B cell (primary cell): ENCODE measurements at regions not wholly inside any gene's neighbourhood (a gene's known extent, or its start where the extent isn't known, plus 50 kb on each side); places are given as distances from the start of the nearest gene placed in this dataset.

ENCODE experiments used
- ATAC-seq: fragments of 200-7000 bp; cut with Tn5 transposase; one replicate; pipeline ENCODE4 v1.10.0; 2021; ENCODE audit warnings: low read depth, mild to moderate bottlenecking, moderate number of reproducible peaks, moderate library complexity
- CTCF ChIA-PET: fragments of 350-600 bp; sonication (Branson Sonifier 250); formaldehyde crosslinking; loops from one replicate; lab custom pipeline; 2021; ENCODE audit warnings: antibody characterized with exemption, inconsistent platforms; lab: Charles Lee
- POLR2A ChIA-PET: fragments of 350-600 bp; sonication (Branson Sonifier 250); formaldehyde crosslinking; loops from one replicate; lab custom pipeline; 2021; ENCODE audit warnings: antibody characterized with exemption; lab: Charles Lee
- DNase-seq: peaks from one replicate; pipeline ENCODE4 v3.0.0; 2013
- H2AFZ ChIP-seq: 2 replicates; pipeline ENCODE4 v1.6.1; 2012; ENCODE audit warnings: mild to moderate bottlenecking, low read depth, low read length; ENCODE audit not compliant: insufficient read depth, poor library complexity, severe bottlenecking
- H3K27ac ChIP-seq, 2 donors: 1 replicate in 1 of 2; 2 replicates in 1 of 2; pipeline ENCODE4 v1.5.1; 2012 to 2013; ENCODE audit warnings: low read length in 2 of 2, mild to moderate bottlenecking in 2 of 2, moderate library complexity in 1 of 2
- H3K27me3 ChIP-seq, 4 experiments: fragments of 200-600 bp in 1 of 4; sonication (generic) in 1 of 4; replicated peaks in 1 of 4; 1 replicate in 2 of 4; 2 replicates in 2 of 4; pipeline versions ENCODE4 v1.6.1 to v1.7.0; 2013 to 2016; ENCODE audit warnings: low read length in 3 of 4, mild to moderate bottlenecking in 2 of 4, mixed read lengths in 1 of 4, moderate library complexity in 1 of 4; ENCODE audit not compliant: insufficient read depth in 4 of 4, control insufficient read depth in 3 of 4; ENCODE audit errors: control extremely low read depth in 1 of 4
- H3K36me3 ChIP-seq, 2 experiments: replicated peaks in 1 of 2; 1 replicate in 1 of 2; 2 replicates in 1 of 2; pipeline versions ENCODE4 v1.6.1 to v1.7.1; 2013; ENCODE audit warnings: low read length in 1 of 2; ENCODE audit not compliant: insufficient read depth in 2 of 2, control insufficient read depth in 1 of 2; ENCODE audit errors: control extremely low read depth in 1 of 2, extremely low read depth in 1 of 2
- H3K4me1 ChIP-seq, 2 donors: fragments of 200-600 bp in 1 of 2; sonication (generic) in 1 of 2; 1 replicate in 1 of 2; 2 replicates in 1 of 2; pipeline versions ENCODE4 v1.5.1 to v1.6.1; 2013 to 2017; ENCODE audit warnings: low read length in 2 of 2; ENCODE audit not compliant: control insufficient read depth in 2 of 2, insufficient read depth in 2 of 2
- H3K4me2 ChIP-seq: replicated peaks from 2 replicates; pipeline ENCODE3; 2012; ENCODE audit warnings: mild to moderate bottlenecking, low read depth, low read length; ENCODE audit not compliant: poor library complexity, severe bottlenecking
- H3K4me3 ChIP-seq, 5 experiments: fragments of 200-600 bp in 1 of 5; sonication (generic) in 1 of 5; 1 replicate in 3 of 5; 2 replicates in 2 of 5; pipeline versions ENCODE4 v1.5.1 to v1.7.0; 2011 to 2016; ENCODE audit warnings: low read length in 4 of 5, mild to moderate bottlenecking in 4 of 5, low read depth in 2 of 5, control low read depth in 1 of 5, moderate library complexity in 1 of 5; ENCODE audit not compliant: insufficient read depth in 1 of 5; ENCODE audit errors: control extremely low read depth in 1 of 5, extremely low read depth in 1 of 5
- H3K79me2 ChIP-seq: fragments of 200-600 bp; sonication (generic); one replicate; pipeline ENCODE4 v1.6.0; 2016; ENCODE audit warnings: low read length; ENCODE audit not compliant: control insufficient read depth, insufficient read depth
- H3K9ac ChIP-seq: fragments of 200-600 bp; sonication (generic); 2 replicates; pipeline ENCODE4 v1.6.1; 2017; ENCODE audit warnings: mild to moderate bottlenecking, low read length, moderate library complexity
- H3K9me3 ChIP-seq, 3 donors: one replicate each; pipeline versions ENCODE4 v1.6.1 to v1.7.1; 2013; ENCODE audit warnings: low read length in 2 of 3; ENCODE audit not compliant: control insufficient read depth in 2 of 3, insufficient read depth in 1 of 3; ENCODE audit errors: control extremely low read depth in 1 of 3
- H4K20me1 ChIP-seq: 2 replicates; pipeline ENCODE4 v1.6.0; 2012; ENCODE audit warnings: mild to moderate bottlenecking, low read length; ENCODE audit not compliant: insufficient read depth, control insufficient read depth, poor library complexity, severe bottlenecking
- H3K27ac Mint-ChIP-seq: one replicate; pipeline ENCODE4 v1.8.0; 2021; ENCODE audit warnings: mixed read lengths
- H3K27me3 Mint-ChIP-seq: one replicate; pipeline ENCODE4 v1.8.0; 2021; ENCODE audit warnings: mixed read lengths
- H3K4me1 Mint-ChIP-seq: one replicate; pipeline ENCODE4 v1.8.0; 2021; ENCODE audit warnings: mixed read lengths
- H3K4me3 Mint-ChIP-seq: one replicate; pipeline ENCODE4 v1.8.0; 2021; ENCODE audit warnings: mixed read lengths
- H3K9me3 Mint-ChIP-seq: one replicate; pipeline ENCODE4 v1.8.0; 2022; ENCODE audit warnings: mixed read lengths; ENCODE audit not compliant: insufficient read depth
- CTCF ChIP-seq: fragments of 200-600 bp; IDR thresholded peaks from one replicate; pipeline ENCODE4 v1.8.0; 2022; ENCODE audit warnings: antibody characterized with exemption, mild to moderate bottlenecking
- EZH2 ChIP-seq: IDR thresholded peaks from 2 replicates; pipeline ENCODE4 v1.6.1; 2012; ENCODE audit warnings: borderline replicate concordance, low read depth, mild to moderate bottlenecking, moderate library complexity, low read length; ENCODE audit not compliant: insufficient read depth, poor library complexity, severe bottlenecking
- WGBS: methylation state at CpG from one replicate; pipeline ENCODE4 v1.1.5; 2013; ENCODE audit warnings: missing lambda C conversion rate; ENCODE audit not compliant: insufficient coverage; 5-methylcytosine and 5-hydroxymethylcytosine counted together
- intact Hi-C: fragments of 100-400 bp; cut with micrococcal nuclease; formaldehyde crosslinking; loops from one replicate; pipeline ENCODE4 v1.10.0; 2022

- Histone ChIP-seq H3K9ac (no peak overlapping the region), H4K20me1 (no peaks in the 10 kb centered on the region), H3K4me1 (no peaks in the 10 kb centered on the region), H3K36me3 (no peaks in the 10 kb centered on the region), H3K4me3 (no peak overlapping the region), H3K27me3 (no peaks in the 10 kb centered on the region), H3K27ac (no peak overlapping the region), H3K9me3 (no peaks in the 10 kb centered on the region), H2AFZ (no peak overlapping the region), H3K79me2 (no peaks in the 10 kb centered on the region), H3K4me2 (no peak overlapping the region)
- H3K4me1 Mint-ChIP-seq, result no peaks in the 10 kb centered on the region
- no peaks in the 10 kb centered on the region for H3K27me3 Mint-ChIP-seq
- H3K27ac Mint-ChIP-seq, result no peak overlapping the region
- no peak for ATAC-seq
- TF ChIP-seq CTCF (no peak), EZH2 (no peak)
- POLR2A ChIA-PET, result no interaction called here
- WGBS, result 77% methylated on average over 2 of the region's 8 CpGs
- no peak for DNase-seq
- CTCF ChIA-PET, result no interaction called here
- H3K9me3 Mint-ChIP-seq, result no peaks in the 10 kb centered on the region
- H3K4me3 Mint-ChIP-seq, result no peak overlapping the region
- intact Hi-C loops, result no loop called here
Observed at GRCh38 chr3:147514366-147515160, 105.4 kb downstream of the ZIC1 start.

GRCh38 chr3:147518465-147518864 is 109.3 kb downstream of the ZIC1 start:
- H3K4me2 ChIP-seq, result no peak overlapping the region
- H2AFZ ChIP-seq, result no peak overlapping the region
- H3K4me3 Mint-ChIP-seq, result no peak overlapping the region
- H3K9me3 Mint-ChIP-seq, result no peaks in the 10 kb centered on the region
- intact Hi-C loops, result no loop called here
- H3K36me3 ChIP-seq, result no peaks in the 10 kb centered on the region
- TF ChIP-seq EZH2, result no peak
- TF ChIP-seq CTCF, result no peak
- DNase-seq (no peak), ATAC-seq (no peak)
- H3K27ac ChIP-seq, result no peak overlapping the region
- no peak overlapping the region for H3K4me3 ChIP-seq
- POLR2A ChIA-PET, result no interaction called here
- no peaks in the 10 kb centered on the region for H3K4me1 ChIP-seq
- 74% methylated on average over 5 of the region's 6 CpGs for WGBS
- no peaks in the 10 kb centered on the region for H3K27me3 Mint-ChIP-seq
- no peak overlapping the region for H3K27ac Mint-ChIP-seq
- H3K9ac ChIP-seq, result no peak overlapping the region
- no peaks in the 10 kb centered on the region for H3K79me2 ChIP-seq
- no peaks in the 10 kb centered on the region for H3K27me3 ChIP-seq
- CTCF ChIA-PET, result no interaction called here
- H3K9me3 ChIP-seq, result no peaks in the 10 kb centered on the region
- H3K4me1 Mint-ChIP-seq, result no peaks in the 10 kb centered on the region
- H4K20me1 ChIP-seq, result no peaks in the 10 kb centered on the region
